K562 (cell line): ENCODE measurements at regions not wholly inside any gene's neighbourhood (a gene's known extent, or its start where the extent isn't known, plus 50 kb on each side); places are given as distances from the start of the nearest gene placed in this dataset.

Experiments used
- ATAC-seq: fragments of 200-7000 bp; cut with Tn5 transposase; 3 replicates; pipeline ENCODE4 v1.9.1; 2020; ENCODE audit warnings: moderate library complexity
- BruUV-seq: library from RNA; stranded (reverse); fragments of 400-500 nt; replicated peaks from 2 replicates; lab custom pipeline; 2021; lab: Mats Ljungman, UMichigan
- CTCF ChIA-PET: fragments of 300-600 bp; formaldehyde crosslinking; extraction: SDS; loops from one replicate; lab custom pipeline; 2021; ENCODE audit warnings: low intra/inter-chr PET ratio; lab: Yijun Ruan, JAX
- POLR2A ChIA-PET: fragments of 300-600, 350-650 bp; sonication (Branson Sonifier 250); formaldehyde crosslinking; extraction: SDS; loops from one replicate; lab custom pipeline; 2021; ENCODE audit warnings: antibody characterized with exemption, inconsistent platforms; lab: Yijun Ruan, JAX
- DNase-seq, 4 experiments: peaks; one replicate each; pipeline versions ENCODE4 v3.0.0 to v3.0.0-alpha.2; 2011 to 2018; ENCODE audit warnings: low spot score in 3 of 4, mixed read lengths in 3 of 4; ENCODE audit errors: extremely low read depth in 1 of 4
- FAIRE-seq: peaks from 2 replicates; lab custom pipeline; 2011; peaks lifted over from hg19 to GRCh38; lab: Jason Lieb, UNC
- H2AFZ ChIP-seq: 2 replicates; pipeline ENCODE4 v1.6.0; 2011; ENCODE audit warnings: low read depth, low read length, control low read depth, inconsistent platforms
- H3K27ac ChIP-seq: fragments of 200-600 bp; 3 replicates; pipeline ENCODE4 v1.8.0; 2011; ENCODE audit warnings: low read depth, mild to moderate bottlenecking, control low read depth, inconsistent platforms, low read length, moderate library complexity, mixed read lengths; ENCODE audit errors: extremely low read depth
- H3K27me3 ChIP-seq, 2 experiments: fragments of 300-600 bp in 1 of 2; 2 replicates in 1 of 2; 3 replicates in 1 of 2; pipeline versions ENCODE4 v1.6.0 to v1.8.0; 2011; ENCODE audit warnings: inconsistent platforms in 2 of 2, low read length in 2 of 2, mild to moderate bottlenecking in 1 of 2, mixed read lengths in 1 of 2, moderate library complexity in 1 of 2; ENCODE audit not compliant: control insufficient read depth in 2 of 2, insufficient read depth in 2 of 2
- H3K36me3 ChIP-seq: fragments of 300-600 bp; 3 replicates; pipeline ENCODE4 v1.8.0; 2011; ENCODE audit warnings: mild to moderate bottlenecking, low read length, inconsistent platforms; ENCODE audit not compliant: control insufficient read depth, insufficient read depth
- H3K4me1 ChIP-seq, 2 experiments: fragments of 200-600 bp in 1 of 2; replicated peaks in 1 of 2; 2 replicates in 1 of 2; 3 replicates in 1 of 2; pipeline versions ENCODE4 v1.5.1 to v1.8.0; 2011; ENCODE audit warnings: inconsistent platforms in 2 of 2, low read length in 2 of 2, mild to moderate bottlenecking in 1 of 2, mixed read lengths in 1 of 2, moderate library complexity in 1 of 2; ENCODE audit not compliant: control insufficient read depth in 2 of 2, insufficient read depth in 2 of 2
- H3K4me2 ChIP-seq: 2 replicates; pipeline ENCODE4 v1.6.1; 2011; ENCODE audit warnings: low read length, control low read depth, inconsistent platforms, mixed read lengths; ENCODE audit not compliant: insufficient read depth
- H3K4me3 ChIP-seq: fragments of 200-600 bp; sonication (generic), shearing (Covaris generic); 2 replicates; pipeline ENCODE4 v1.5.1; 2016; ENCODE audit warnings: control low read depth, inconsistent platforms
- H3K79me2 ChIP-seq: fragments of 200-600 bp; 3 replicates; pipeline ENCODE4 v1.8.0; 2011; ENCODE audit warnings: low read length, inconsistent platforms; ENCODE audit not compliant: control insufficient read depth, insufficient read depth
- H3K9ac ChIP-seq, 2 experiments: 2 replicates each; pipeline versions ENCODE4 v1.6.0 to v1.6.1; 2011; ENCODE audit warnings: low read depth in 2 of 2, low read length in 2 of 2, control low read depth in 1 of 2, inconsistent platforms in 1 of 2, mild to moderate bottlenecking in 1 of 2, mixed read lengths in 1 of 2; ENCODE audit not compliant: insufficient read depth in 1 of 2
- H3K9me1 ChIP-seq: one replicate; pipeline ENCODE4 v1.6.0; 2011; ENCODE audit warnings: inconsistent platforms, mild to moderate bottlenecking, low read length, moderate library complexity; ENCODE audit not compliant: control insufficient read depth, insufficient read depth
- H3K9me3 ChIP-seq: replicated peaks from 2 replicates; pipeline ENCODE4 v1.5.1; 2011; ENCODE audit warnings: low read depth, low read length, inconsistent platforms; ENCODE audit not compliant: control insufficient read depth, insufficient read depth
- H4K20me1 ChIP-seq: replicated peaks from 2 replicates; pipeline ENCODE4 v1.6.1; 2011; ENCODE audit warnings: low read length, inconsistent platforms, mixed read lengths; ENCODE audit not compliant: control insufficient read depth, insufficient read depth
- NCOA4 ChIP-seq: fragments of 450-650 bp; IDR thresholded peaks from 2 replicates; pipeline ENCODE4 v1.6.1; 2018; ENCODE audit warnings: mild to moderate bottlenecking; ENCODE audit not compliant: partially characterized antibody
- REST ChIP-seq, 2 experiments: fragments of 450-650 bp; formaldehyde crosslinking in 1 of 2; IDR thresholded peaks; 2 replicates each; pipeline versions ENCODE4 v1.4.0 to v1.6.1; 2014 to 2020; ENCODE audit warnings: mild to moderate bottlenecking in 2 of 2, borderline replicate concordance in 1 of 2, low read depth in 1 of 2
- SPI1 ChIP-seq: IDR thresholded peaks from 2 replicates; pipeline ENCODE4 v1.6.1; 2011; ENCODE audit warnings: low read depth, low read length, control low read depth, borderline replicate concordance
- TARDBP ChIP-seq: fragments of 450-650 bp; IDR thresholded peaks from 2 replicates; pipeline ENCODE4 v1.6.1; 2016
- ZNF232 ChIP-seq: sonication (generic); formaldehyde crosslinking; IDR thresholded peaks from 2 replicates; pipeline ENCODE4 v1.8.0; 2022; ENCODE audit warnings: mild to moderate bottlenecking, missing genetic modification reagents
- ZNF764 ChIP-seq: fragments of 250-450 bp; sonication (Bioruptor Pico); IDR thresholded peaks from 2 replicates; pipeline ENCODE4 v1.4.0; 2020; ENCODE audit warnings: low read depth, mild to moderate bottlenecking, moderate library complexity
- WGBS: fragments of 100-300 bp; shearing (Covaris generic); methylation state at CpG from one replicate; pipeline ENCODE4 v1.1.6; 2016; ENCODE audit warnings: low coverage, mixed read lengths; ENCODE audit not compliant: insufficient coverage; ENCODE audit errors: missing lambda C conversion rate; 5-methylcytosine and 5-hydroxymethylcytosine counted together
- in situ Hi-C: fragments of 300-500 bp; cut with MboI; formaldehyde crosslinking; loops from 4 replicates; pipeline ENCODE4 v1.15.0; 2018; ENCODE audit warnings: inconsistent platforms, mixed read lengths
- intact Hi-C: fragments of 100-400 bp; cut with micrococcal nuclease; formaldehyde crosslinking; loops from 2 replicates; pipeline ENCODE4 v1.14.2; 2022

- no peaks in the 10 kb centered on the region for H3K9me1 ChIP-seq
- H3K9me3 ChIP-seq = no peaks in the 10 kb centered on the region
- BruUV-seq = no TSS peak
- no peaks in the 10 kb centered on the region for H3K4me1 ChIP-seq
- no peaks in the 10 kb centered on the region for H4K20me1 ChIP-seq
- H3K27me3 ChIP-seq = no peaks in the 10 kb centered on the region
- intact Hi-C loops (no loop called here), in situ Hi-C loops (no loop called here)
- ChIA-PET CTCF (no interaction called here), POLR2A (no interaction called here)
- no peak overlapping the region for H3K4me2 ChIP-seq
- no peak overlapping the region for H3K4me3 ChIP-seq
- H3K36me3 ChIP-seq = no peaks in the 10 kb centered on the region
- ATAC-seq (no peak), FAIRE-seq (no peak), DNase-seq (no peak)
- no peak overlapping the region for H3K27ac ChIP-seq
- H2AFZ ChIP-seq = no peak overlapping the region
- no peak overlapping the region for H3K9ac ChIP-seq
- H3K79me2 ChIP-seq = no peaks in the 10 kb centered on the region
- 0% methylated on average over 1 of the region's 1 CpG for WGBS
- no peak for TF ChIP-seq NCOA4
- no peak for TF ChIP-seq ZNF232 (CRISPR knock-in tag)
- no peak for TF ChIP-seq SPI1
- TF ChIP-seq REST (IDR thresholded peaks at IDR 0.05; ENCODE audit: borderline replicate concordance) = no peak
- no peak for TF ChIP-seq REST (CRISPR knock-in tag; IDR thresholded peaks at IDR 0.05; ENCODE audit: low read depth)
- no peak for TF ChIP-seq ZNF764 (CRISPR knock-in tag)
- no peak for TF ChIP-seq TARDBP
Observed at GRCh38 chr4:143118663-143119062, 66.1 kb upstream of the USP38 start.
